Mesendoderm (in vitro differentiated cells): ENCODE measurements at regions not wholly inside any gene's neighbourhood (a gene's known extent, or its start where the extent isn't known, plus 50 kb on each side); places are given as distances from the start of the nearest gene placed in this dataset.

Experiments
- DNase-seq: peaks from one replicate; pipeline ENCODE4 v3.0.0; 2013
- H2AK5ac ChIP-seq: 2 replicates; pipeline ENCODE4 v1.6.1; 2013; ENCODE audit warnings: low read length, inconsistent platforms
- H2BK120ac ChIP-seq: 2 replicates; pipeline ENCODE4 v1.6.1; 2013; ENCODE audit warnings: low read depth, mild to moderate bottlenecking, low read length, moderate library complexity, mixed read lengths
- H2BK15ac ChIP-seq: replicated peaks from 2 replicates; pipeline ENCODE4 v1.6.1; 2013; ENCODE audit warnings: low read depth, mild to moderate bottlenecking, moderate library complexity
- H2BK5ac ChIP-seq: 2 replicates; pipeline ENCODE4 v1.6.1; 2013; ENCODE audit warnings: low read length, inconsistent platforms
- H3K18ac ChIP-seq: 2 replicates; pipeline ENCODE4 v1.6.1; 2013; ENCODE audit warnings: mild to moderate bottlenecking, low read length, mixed read lengths
- H3K23ac ChIP-seq: one replicate; pipeline ENCODE4 v1.6.1; 2013; ENCODE audit warnings: low read length
- H3K27ac ChIP-seq: 2 replicates; pipeline ENCODE4 v1.5.1; 2013; ENCODE audit warnings: low read depth, mild to moderate bottlenecking, inconsistent platforms, low read length, moderate library complexity
- H3K27me3 ChIP-seq: 2 replicates; pipeline ENCODE4 v1.6.1; 2013; ENCODE audit warnings: low read length, control low read depth, mild to moderate bottlenecking, inconsistent platforms; ENCODE audit not compliant: insufficient read depth, poor library complexity
- H3K36me3 ChIP-seq: 2 replicates; pipeline ENCODE4 v1.6.1; 2013; ENCODE audit warnings: low read length, inconsistent platforms; ENCODE audit not compliant: control insufficient read depth, insufficient read depth
- H3K4ac ChIP-seq: one replicate; pipeline ENCODE4 v1.6.1; 2013; ENCODE audit warnings: low read depth, mild to moderate bottlenecking, low read length, moderate library complexity
- H3K4me1 ChIP-seq: 2 replicates; pipeline ENCODE4 v1.6.1; 2013; ENCODE audit warnings: low read depth, low read length, inconsistent platforms; ENCODE audit not compliant: control insufficient read depth
- H3K4me2 ChIP-seq: 2 replicates; pipeline ENCODE4 v1.6.1; 2013; ENCODE audit warnings: low read length
- H3K4me3 ChIP-seq: 2 replicates; pipeline ENCODE4 v1.5.1; 2013; ENCODE audit warnings: mild to moderate bottlenecking, low read length
- H3K56ac ChIP-seq: one replicate; pipeline ENCODE4 v1.6.1; 2013; ENCODE audit warnings: low read length
- H3K79me1 ChIP-seq: 2 replicates; pipeline ENCODE4 v1.6.1; 2013; ENCODE audit warnings: low read length, inconsistent platforms
- H3K79me2 ChIP-seq: 2 replicates; pipeline ENCODE4 v1.6.1; 2013; ENCODE audit warnings: mild to moderate bottlenecking, low read length; ENCODE audit not compliant: control insufficient read depth, insufficient read depth
- H3K9ac ChIP-seq: 2 replicates; pipeline ENCODE4 v1.6.1; 2013; ENCODE audit warnings: low read length, inconsistent platforms
- H4K5ac ChIP-seq: one replicate; pipeline ENCODE4 v1.6.1; 2013; ENCODE audit warnings: low read length
- H4K8ac ChIP-seq: one replicate; pipeline ENCODE4 v1.6.1; 2013; ENCODE audit warnings: low read depth, mild to moderate bottlenecking, control low read depth, low read length, moderate library complexity
- WGBS: extraction: QIAGEN DNeasy Blood & Tissue Kit; methylation state at CpG from one replicate; pipeline ENCODE4 v1.1.7; 2013; ENCODE audit warnings: low lambda C conversion rate, missing lambda C conversion rate; ENCODE audit not compliant: insufficient coverage; ENCODE audit errors: extremely low coverage; 5-methylcytosine and 5-hydroxymethylcytosine counted together

DNA sequence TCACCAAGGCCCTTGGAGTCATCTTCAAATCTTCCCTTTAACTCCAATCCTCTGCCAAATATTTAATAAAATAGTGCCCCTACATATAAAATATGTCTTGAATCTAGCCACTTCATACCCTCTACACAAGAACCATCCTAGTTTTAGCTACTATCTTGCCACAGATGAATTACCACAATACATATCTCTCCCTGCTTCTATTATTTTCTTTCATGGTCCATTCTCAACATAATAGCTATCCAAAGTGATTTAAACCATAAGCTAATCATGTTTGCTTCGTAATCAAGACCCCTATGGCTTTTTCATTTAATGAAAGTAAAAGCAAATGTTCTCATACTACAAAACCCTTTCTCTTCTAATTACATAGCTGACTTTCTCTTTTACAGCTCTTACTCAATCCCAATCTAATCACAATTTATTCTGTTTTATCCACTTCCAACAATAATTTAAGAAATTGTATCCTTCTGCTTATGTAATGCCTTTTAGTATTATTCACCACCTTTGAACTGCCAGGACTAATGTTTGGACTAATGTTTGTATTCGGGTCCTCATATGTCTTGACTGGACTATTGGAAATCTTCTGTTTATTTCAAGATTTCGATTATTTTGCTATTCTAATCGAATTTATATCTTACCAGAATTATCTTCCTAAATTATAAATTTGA is 412.0 kb downstream of the SLITRK1 start:
- Histone ChIP-seq H4K5ac (no peak overlapping the region), H3K4me1 (no peaks in the 10 kb centered on the region), H3K27me3 (no peaks in the 10 kb centered on the region), H2AK5ac (no peak overlapping the region), H3K4ac (no peak overlapping the region), H3K79me2 (no peaks in the 10 kb centered on the region), H3K23ac (no peak overlapping the region), H3K18ac (no peak overlapping the region), H4K8ac (no peak overlapping the region), H2BK5ac (no peak overlapping the region), H3K4me2 (no peak overlapping the region), H2BK120ac (no peak overlapping the region), H3K36me3 (no peaks in the 10 kb centered on the region), H3K9ac (no peak overlapping the region), H3K4me3 (no peak overlapping the region), H2BK15ac (no peak overlapping the region), H3K79me1 (no peaks in the 10 kb centered on the region), H3K27ac (no peak overlapping the region), H3K56ac (no peak overlapping the region)
- WGBS, result 100% methylated on average over 1 of the region's 4 CpGs
- DNase-seq, result no peak

DNA sequence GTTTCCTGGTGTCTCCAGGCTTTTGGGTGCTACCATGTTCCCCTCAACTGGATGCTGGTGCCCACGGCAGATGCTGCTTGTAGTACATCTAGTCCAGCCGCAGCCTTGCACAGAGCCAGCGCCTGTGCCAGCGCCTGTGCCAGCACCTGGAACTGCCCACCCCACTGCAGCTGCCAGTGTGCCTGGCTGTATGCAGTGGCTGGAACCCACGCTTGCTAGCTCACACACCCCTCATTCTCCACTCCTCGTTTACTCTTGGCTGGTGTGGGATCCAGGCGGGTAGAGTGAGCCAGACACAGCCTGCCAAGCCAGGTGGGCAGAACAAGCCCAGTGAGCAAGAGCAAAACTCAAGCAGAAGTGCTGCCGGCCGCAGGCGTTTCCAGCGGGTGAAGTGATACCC is 428.6 kb downstream of the SLITRK1 start:
- H3K18ac ChIP-seq, result no peak overlapping the region
- H3K27me3 ChIP-seq, result no peaks in the 10 kb centered on the region
- H4K8ac ChIP-seq, result no peak overlapping the region
- H3K9ac ChIP-seq, result no peak overlapping the region
- no peak for DNase-seq
- no peak overlapping the region for H4K5ac ChIP-seq
- H3K4me1 ChIP-seq, result no peaks in the 10 kb centered on the region
- H3K79me1 ChIP-seq, result no peaks in the 10 kb centered on the region
- H3K4me2 ChIP-seq, result no peak overlapping the region
- H3K56ac ChIP-seq, result no peak overlapping the region
- no peak overlapping the region for H3K4me3 ChIP-seq
- H3K27ac ChIP-seq, result no peak overlapping the region
- WGBS, result no CpG with 5 or more reads among the region's 11 CpGs
- H2BK15ac ChIP-seq, result no peak overlapping the region
- H3K36me3 ChIP-seq, result no peaks in the 10 kb centered on the region
- H3K4ac ChIP-seq, result no peak overlapping the region
- no peaks in the 10 kb centered on the region for H3K79me2 ChIP-seq
- H2AK5ac ChIP-seq, result no peak overlapping the region
- H2BK120ac ChIP-seq, result no peak overlapping the region
- H2BK5ac ChIP-seq, result no peak overlapping the region
- H3K23ac ChIP-seq, result no peak overlapping the region

DNA sequence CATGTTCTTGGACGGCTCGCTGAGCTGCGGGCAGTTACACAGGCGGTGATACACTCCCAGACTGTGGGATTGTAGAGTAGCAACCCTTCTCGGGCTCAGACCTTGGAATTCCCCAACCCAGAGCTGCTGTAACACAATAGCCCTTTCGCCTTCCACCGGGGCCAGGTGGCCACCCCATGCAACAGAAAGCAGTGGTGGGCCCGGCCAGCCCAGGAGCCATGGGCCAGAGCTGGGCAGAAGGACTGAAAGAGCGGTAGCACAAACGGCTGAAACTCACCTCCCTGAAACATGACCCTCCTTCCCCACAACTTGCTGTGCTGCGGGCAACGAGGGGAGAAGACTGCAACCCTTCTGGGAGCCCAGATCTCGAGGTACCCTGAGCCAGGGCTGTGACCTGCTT is 429.0 kb downstream of the SLITRK1 start:
- Histone ChIP-seq H2BK5ac (no peak overlapping the region), H4K5ac (no peak overlapping the region), H3K4me1 (no peaks in the 10 kb centered on the region), H3K27ac (no peak overlapping the region), H3K79me2 (no peaks in the 10 kb centered on the region), H2BK15ac (no peak overlapping the region), H3K9ac (no peak overlapping the region), H3K4me3 (no peak overlapping the region), H3K27me3 (no peaks in the 10 kb centered on the region), H2AK5ac (no peak overlapping the region), H3K36me3 (no peaks in the 10 kb centered on the region), H4K8ac (no peak overlapping the region), H3K79me1 (no peaks in the 10 kb centered on the region), H2BK120ac (no peak overlapping the region), H3K4ac (no peak overlapping the region), H3K4me2 (no peak overlapping the region), H3K56ac (no peak overlapping the region), H3K18ac (no peak overlapping the region), H3K23ac (no peak overlapping the region)
- WGBS, result no CpG with 5 or more reads among the region's 13 CpGs
- DNase-seq, result no peak

DNA sequence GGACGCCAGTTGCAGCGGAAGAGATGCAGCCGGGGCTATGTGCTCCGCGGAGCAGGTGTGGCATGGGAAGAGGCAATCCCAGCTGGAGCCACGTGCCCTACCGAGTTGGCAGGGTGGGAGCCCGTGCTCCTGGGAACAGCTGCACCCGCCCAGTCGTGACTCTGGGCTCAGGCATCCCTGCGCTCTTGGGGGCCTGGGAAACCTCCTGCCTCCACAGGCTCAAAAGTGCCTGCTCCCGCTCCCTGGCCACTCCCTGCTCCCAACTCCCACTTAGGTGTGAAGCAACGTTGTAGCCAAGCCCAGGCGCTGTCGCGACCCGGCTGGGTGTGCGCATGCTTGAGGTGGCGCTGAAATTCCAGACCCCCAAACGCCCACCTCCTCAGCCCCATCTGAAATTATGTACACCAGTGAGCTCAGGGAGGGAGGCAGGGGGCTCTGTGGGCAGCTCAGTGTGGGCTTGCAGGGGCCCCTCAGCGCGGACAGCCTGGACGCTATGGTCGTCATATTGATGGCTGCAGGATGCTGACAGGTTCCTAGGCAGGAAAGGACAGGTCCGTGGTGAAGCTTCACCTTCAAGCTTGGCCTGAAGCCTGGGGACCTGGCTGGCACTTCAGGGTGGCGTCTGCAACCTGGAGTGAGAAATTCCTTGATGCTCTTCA is 429.9 kb downstream of the SLITRK1 start:
- H3K4me1 ChIP-seq, result no peaks in the 10 kb centered on the region
- H4K5ac ChIP-seq, result no peak overlapping the region
- no CpG with 5 or more reads among the region's 26 CpGs for WGBS

DNA sequence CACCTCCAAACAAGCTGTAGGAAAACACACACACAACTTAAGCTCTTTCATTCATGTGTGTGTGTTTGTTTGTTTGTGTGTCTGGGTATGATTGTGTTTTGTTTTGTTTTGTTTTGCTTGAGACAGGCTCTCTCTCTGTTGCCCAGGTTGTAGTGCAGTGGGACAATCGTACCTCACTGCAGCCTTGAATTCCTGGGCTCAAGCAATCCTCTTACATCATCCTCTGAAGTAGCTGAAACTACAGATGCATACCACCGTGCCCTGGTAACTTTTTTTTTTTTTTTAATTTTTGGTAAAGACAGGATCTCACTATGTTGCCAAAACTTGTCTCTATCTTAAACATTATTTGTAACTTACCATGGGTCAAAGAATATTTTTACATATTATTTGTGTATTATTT is 431.7 kb downstream of the SLITRK1 start:
- Histone ChIP-seq H2AK5ac (no peak overlapping the region), H3K27me3 (no peaks in the 10 kb centered on the region), H3K23ac (no peak overlapping the region), H2BK5ac (no peak overlapping the region), H3K4ac (no peak overlapping the region), H3K56ac (no peak overlapping the region), H3K79me1 (no peaks in the 10 kb centered on the region), H3K79me2 (no peaks in the 10 kb centered on the region), H3K18ac (no peak overlapping the region), H3K4me3 (no peak overlapping the region), H3K4me2 (no peak overlapping the region), H3K36me3 (no peaks in the 10 kb centered on the region), H4K5ac (no peak overlapping the region), H3K9ac (no peak overlapping the region), H4K8ac (no peak overlapping the region), H2BK15ac (no peak overlapping the region), H2BK120ac (no peak overlapping the region), H3K4me1 (no peaks in the 10 kb centered on the region), H3K27ac (no peak overlapping the region)
- peak; percentile 42 for DNase-seq
- no CpG with 5 or more reads among the region's 2 CpGs for WGBS

More for the DNA sequence above, 429.9 kb downstream of the SLITRK1 start:
- H3K36me3 ChIP-seq, result no peaks in the 10 kb centered on the region
- H2BK120ac ChIP-seq, result no peak overlapping the region
- no peak overlapping the region for H3K4me2 ChIP-seq
- no peak overlapping the region for H3K4me3 ChIP-seq
- no peak overlapping the region for H3K23ac ChIP-seq
- H3K18ac ChIP-seq, result no peak overlapping the region
- H3K79me2 ChIP-seq, result no peaks in the 10 kb centered on the region
- H3K27ac ChIP-seq, result no peak overlapping the region
- H3K27me3 ChIP-seq, result no peaks in the 10 kb centered on the region
- no peak for DNase-seq
- no peaks in the 10 kb centered on the region for H3K79me1 ChIP-seq
- H3K4ac ChIP-seq, result no peak overlapping the region
- no peak overlapping the region for H4K8ac ChIP-seq
- H3K9ac ChIP-seq, result no peak overlapping the region
- H2AK5ac ChIP-seq, result no peak overlapping the region
- no peak overlapping the region for H2BK5ac ChIP-seq
- H2BK15ac ChIP-seq, result no peak overlapping the region
- no peak overlapping the region for H3K56ac ChIP-seq
